Pulmonary artery endothelial cell (primary cell): ENCODE measurements at regions not wholly inside any gene's neighbourhood (a gene's known extent, or its start where the extent isn't known, plus 50 kb on each side); places are given as distances from the start of the nearest gene placed in this dataset.
"Not testable (repeated sequence)": the region's sequence is repeated elsewhere in the genome, so short reads cannot be mapped to it uniquely, and the experiment has no call there.

Experiments used
- DNase-seq: peaks from one replicate; pipeline ENCODE4 v3.0.0-alpha.2; 2011; ENCODE audit warnings: low read depth, low spot score

DNA sequence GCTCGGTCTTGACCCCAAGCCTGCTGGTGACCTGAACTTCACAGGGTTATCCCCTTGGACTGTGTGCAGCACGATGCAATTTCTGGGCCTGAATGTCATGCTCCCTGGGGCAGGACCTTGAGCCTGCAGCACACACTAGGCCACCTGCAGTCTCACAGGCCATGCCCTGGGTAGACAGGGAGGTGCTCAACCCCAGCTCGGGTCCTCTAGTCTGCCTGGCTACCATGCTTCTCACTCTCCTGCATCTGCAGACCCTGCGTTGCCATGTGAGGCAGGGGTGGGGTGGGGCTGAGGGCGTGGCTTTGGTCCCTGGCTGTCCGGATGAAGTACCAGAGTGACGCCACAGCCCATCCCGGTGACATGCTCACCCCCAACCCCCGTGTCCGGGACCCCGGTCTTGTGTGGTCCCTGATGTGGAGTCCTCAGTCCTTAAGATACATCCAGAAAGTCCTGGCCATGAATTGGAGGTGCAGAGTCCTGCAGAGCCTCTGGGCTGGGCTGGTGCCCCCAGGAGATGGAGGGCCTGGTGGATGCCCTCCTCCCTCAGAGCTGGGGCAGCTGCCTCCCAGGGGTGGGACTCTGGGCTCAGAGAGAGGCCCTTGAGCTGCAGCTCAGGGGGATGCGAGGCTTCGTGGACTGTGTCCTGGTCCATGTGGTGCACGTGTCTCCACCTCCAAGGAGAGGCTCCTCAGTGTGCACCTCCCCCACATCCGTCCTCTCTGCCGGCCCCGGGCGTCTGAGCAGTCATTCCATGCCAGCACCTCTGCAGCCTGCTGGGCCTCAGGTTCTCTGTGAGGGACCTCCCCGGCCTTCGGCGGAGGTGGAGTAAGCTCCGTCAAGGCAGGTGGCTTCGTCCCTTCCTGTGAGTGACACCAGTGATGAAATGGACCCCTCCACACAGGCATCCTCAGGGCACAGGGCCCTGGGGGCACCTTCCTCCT lies 402.1 kb downstream of the TMEM121 start:
- DNase-seq: not testable (repeated sequence)

DNA sequence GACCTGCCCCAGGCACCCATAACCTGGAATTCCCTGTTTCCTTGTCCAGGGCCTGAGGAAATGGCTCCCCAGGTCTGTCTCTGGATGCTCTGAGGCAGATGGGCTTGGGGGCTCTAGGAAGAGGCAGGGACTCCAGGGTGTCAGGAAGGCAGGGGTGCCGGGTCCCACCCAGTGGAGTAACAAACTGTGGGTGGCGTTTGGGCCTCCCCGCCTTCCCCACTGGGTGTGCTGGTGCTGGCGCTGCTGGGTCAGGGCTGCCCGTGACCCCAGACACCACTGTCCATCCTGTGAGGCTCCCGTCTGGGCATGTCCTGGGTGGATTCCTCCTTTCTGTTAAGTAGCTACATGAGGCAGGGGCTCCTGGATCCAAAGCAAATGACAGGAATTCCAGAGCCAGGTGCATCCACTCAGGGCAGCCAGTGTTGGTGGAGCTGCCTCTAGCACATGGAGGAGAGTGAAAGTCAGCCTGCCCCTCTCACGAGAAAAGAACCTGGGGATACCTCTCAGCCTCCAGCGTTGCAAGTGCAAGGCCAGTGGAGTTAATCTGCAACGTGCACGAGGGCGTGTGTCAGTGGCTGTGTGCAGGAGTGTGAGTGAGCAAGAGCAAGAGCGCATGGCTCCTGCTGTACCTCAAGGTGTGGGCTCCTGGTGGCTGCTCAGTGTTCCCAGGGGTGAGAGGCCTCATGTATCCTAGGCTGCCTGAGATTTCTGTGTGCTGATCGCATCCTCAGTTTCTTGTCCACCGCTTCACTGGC lies 403.1 kb downstream of the TMEM121 start:
- no peak for DNase-seq

DNA sequence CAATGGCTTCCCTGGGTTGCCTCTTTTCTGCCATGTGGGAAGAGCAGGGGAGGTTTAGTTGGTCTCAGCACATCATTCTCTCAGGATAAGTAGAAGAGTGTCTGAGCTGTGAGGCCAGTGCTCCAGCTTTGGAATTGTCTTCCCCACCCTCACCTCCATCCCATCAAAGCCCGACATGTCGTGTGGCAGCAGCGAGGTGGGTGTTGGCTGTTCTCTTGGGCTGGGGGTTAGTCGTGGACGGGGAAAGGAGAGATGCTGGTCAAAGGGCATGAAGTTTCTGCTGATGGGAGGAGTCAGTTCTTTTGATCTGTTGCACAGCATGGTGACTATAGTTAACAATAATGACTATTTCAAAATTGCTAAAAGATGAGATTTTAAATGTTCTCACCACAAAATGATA lies 404.2 kb downstream of the TMEM121 start:
- no peak for DNase-seq

DNA sequence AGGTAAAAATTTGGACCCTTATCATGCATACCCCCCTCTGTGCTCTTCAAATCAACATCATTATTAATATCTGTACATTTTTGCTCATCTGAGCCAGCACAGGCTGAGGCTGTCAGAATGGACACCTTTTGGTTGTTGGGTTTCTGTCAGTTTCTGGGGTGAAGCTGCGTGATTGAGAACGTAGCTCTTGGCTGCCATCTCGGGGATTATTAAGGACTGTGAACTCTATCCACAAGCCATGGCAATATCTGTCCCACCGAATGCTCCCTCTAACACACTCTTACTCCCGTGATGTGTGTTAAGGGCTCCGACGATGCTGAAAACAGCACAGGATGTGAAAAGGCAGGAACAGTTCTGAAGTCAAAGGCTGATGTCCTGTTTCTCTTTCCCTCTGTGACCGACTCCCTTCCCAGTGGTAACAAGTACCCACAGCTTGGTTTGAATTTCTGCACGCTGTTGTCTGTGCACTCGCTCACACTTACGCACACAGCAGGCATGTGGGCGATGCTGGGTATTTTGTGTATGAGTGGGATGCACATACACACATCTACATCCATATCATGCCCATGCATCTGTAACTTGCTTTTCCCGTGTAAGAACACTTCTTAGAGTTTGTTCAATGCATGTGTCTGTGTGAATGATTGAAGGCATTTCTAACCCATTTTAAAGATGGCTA lies 405.6 kb downstream of the TMEM121 start:
- DNase-seq: no peak

DNA sequence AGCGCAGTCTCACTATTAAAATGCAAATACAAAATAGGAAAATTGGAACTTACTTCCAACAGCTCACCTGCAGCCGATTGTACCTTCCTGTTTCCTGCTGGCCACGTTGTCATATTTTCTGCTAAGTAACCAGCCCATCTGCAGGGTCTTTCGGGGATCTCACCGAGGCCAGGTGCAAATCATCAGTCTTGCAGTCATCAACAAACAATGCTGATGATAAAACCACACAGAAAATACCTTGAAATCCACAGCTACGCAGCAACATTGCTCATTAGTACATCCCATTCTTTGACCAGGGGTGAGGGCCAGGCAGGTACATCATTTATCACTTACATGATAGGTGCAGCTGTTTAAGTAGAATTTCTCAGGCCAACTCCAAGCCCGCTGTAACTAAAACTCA lies 406.9 kb downstream of the TMEM121 start:
- DNase-seq: no peak

DNA sequence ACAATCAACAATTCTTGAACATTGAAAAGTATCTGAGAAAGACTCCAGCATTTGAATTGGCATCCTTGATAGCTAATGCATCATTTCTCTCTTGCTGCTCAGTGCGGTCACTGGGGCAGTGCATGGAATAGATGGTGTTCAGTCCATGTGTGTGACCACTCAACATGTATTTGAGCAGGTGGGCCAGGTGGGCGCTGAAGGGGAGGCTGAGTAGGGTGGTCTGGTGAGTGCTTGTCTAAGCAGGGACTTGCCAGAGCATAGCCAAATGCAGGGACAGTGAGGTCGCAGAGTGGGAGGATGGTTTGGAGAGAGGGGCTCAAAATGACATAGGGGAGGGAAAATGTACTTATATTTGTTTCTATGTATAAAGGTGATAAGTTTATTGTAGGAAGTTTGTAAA lies 409.0 kb downstream of the TMEM121 start:
- DNase-seq: no peak

DNA sequence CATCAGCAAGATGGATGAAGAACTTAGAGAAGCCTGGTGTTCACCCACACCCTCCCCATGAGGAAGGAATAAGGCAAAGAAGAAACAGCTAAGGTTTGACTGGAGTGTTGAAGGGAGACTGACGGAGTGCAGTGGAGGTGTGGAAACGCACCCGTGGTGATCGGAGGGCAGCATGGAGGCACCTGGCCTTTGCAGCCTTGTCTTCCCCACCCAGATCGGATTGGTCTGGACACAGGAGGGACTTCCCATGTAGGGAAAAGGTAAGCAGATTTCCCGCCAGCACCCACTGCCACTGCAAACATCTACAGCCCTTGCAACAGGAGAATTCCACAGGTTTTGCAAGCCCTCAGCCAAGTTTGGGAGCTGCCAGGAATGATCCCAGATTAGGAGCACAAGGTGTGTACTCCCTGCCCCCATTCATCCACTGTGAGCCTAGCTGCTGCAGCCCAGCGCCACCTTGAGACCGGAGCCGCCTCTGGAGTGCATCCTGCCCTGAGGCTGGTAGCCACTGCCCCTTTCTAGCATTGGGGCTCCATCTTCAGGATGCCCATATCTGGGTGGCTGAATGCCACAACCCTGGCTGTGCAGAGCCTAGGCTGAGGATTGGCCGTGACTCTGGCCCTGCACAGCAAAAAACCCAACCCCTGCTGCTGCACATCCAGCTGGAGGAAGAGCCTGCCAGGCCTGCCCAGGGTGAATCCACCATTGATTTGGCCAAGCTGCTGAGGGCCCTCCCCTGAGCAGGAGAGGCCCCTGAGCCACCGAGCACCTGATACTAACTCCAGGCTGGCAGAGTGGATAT lies 411.1 kb downstream of the TMEM121 start:
- no peak for DNase-seq

DNA sequence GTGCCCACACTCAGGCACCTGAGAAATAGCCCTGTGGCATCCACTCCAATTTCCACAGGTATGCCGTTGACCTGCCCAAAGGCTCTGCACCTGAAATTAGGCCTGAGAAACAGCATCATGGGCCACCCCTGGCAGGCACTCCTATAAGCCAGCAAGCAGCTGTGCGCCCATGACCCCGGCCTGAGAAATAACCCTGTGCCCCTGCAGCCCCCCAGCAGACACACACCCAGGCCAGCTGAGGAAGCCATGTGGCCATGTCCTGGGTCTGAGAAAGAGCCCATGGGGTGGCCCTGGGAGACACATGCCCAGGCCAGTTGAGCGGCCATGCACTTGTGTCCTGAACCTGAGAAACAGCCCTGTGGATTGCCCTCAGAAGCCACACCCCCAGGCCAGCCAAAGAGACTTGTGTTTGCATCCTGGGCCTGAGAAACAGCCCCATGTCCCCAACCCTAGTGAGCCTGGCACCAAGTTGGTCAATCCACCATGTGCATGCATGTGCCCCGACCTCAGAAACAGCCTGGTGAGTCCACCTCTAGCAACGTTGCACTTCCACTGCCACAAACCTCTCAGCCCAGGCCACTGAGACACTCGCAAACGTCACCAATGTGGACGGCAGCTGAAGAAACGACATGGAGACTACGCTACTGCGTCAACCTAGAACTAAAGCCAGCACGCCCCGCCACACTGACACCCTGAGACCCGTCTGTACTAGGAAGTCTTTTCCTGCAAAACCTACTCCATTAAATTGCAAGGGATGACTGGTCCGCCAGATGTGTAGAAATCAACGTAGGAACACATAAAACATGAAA lies 411.9 kb downstream of the TMEM121 start:
- DNase-seq: no peak

DNA sequence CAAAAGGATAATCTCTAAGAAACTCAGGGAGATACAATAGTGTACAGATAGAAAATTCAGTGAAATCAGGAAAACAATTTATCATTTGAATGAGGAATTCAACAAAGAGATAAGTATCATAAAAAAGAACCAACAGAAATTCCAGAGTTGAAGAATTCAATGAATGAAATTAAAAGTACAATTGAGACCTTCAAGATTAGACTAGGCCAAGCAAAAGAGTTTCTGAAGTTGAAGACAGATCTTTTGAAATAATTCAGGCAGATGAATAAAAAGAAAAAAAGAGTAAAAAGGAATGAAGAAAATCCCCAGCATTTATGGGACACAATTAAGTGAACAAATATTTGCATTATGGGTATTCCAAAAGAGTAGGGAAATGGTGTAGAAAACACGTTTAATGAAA lies 412.6 kb downstream of the TMEM121 start:
- DNase-seq: no peak

DNA sequence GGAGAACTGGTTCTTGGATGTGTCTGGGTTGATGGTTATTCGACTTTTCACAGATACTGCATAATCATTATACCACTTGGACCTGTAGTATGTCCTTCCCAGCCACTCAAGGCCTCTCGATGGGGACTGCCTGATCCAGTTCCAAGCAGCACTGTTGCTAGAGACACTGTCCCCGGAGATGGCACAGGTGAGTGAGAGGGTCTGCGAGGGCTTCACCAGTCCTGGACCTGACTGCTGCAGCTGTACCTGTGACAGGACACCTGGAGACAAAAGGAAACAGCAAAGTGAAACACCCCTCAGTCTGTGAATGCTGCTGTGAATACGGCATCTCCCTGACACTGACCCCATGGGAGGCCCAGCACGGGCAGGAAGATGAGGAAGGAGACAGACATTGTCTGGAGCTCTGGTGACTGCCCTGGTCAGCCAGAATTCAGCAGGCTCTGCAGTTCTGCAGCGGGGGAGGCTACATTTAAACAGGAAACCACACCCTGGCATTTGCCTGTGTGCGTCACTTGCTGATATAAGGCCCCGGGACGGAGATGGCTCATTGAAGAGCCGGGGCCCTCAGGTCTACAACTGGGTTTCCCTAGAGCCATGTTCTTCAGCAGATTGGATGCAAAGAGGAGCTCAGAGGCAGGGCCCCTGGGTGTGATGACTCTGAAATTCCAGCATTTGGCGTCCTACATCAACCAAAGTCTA lies 413.6 kb downstream of the TMEM121 start:
- no peak for DNase-seq

DNA sequence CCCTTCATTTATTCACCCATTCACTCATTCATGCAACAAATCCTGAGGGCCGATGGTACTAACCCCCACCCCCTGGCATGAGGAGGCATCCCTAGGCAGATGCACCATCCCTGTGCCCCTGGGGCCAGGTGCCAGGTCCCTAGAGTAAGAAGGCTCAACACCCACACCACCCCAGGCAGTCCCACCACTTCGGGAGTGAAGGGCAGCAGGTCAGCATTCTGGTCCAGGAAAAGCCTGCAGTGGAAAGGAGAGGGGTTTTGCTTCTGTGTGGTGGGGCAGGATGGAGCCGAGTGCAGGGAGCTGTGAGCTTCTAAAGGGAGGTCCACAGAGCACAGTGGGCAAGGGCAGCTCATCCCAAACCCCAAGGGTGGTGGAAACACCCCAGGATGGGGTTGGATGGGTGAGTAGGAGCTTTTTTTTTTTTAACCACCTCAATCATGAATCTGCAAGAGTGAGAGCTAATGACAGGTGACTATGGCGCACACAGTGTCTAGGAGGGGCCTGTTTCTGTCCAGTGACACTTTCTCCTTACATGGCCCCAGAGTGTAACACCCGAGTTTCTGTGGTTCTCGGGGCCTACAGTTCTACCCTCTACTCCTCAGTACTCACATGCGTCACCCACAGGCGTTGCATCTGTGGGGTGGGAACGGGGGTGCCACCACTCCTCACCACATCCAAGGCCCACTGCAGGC lies 414.3 kb downstream of the TMEM121 start:
- DNase-seq: no peak

DNA sequence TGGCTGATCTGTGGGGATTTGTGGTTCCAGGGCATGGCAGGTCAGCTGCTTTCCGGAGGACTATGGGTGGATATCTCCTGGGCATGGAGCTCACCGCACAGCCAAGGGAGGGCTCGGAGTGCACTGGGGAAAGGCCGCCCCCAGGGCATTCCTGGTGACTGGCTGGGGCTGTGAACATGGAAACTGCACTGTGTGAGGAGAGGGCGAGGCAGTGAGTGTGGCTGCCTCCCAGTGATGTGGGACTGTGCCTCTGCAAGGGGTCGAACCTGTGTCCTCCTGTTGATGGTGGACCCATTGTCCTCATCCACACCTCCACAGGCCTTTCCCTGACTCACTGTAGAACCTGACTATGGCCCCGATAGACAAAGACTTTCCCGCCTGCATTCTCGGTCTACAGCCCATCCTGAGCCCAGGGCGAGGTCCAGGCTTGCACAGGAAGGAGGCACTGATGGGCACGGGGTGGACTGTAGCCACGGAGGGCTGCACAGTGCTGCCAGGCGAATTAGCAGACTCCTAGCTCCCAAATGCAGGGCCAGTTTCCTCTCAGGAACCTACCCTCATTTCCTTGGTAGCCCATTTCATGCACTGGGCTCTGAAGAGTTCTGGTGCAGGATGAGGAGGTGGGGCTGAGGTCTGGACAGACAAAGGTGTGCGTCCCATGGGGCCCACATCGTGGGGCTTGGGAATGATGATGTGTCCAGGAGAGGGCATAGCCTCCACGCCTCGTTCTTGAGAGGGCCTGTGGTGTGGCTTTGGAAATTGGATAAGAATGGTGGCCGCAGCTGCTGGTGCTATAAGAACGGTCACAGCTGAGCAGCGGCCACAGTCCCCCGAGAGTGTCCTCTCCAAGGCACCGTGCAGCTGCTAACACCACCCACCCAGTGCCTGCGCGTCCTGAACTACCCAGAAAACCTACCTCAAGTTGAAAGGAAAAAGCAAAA lies 415.1 kb downstream of the TMEM121 start:
- DNase-seq: no peak

DNA sequence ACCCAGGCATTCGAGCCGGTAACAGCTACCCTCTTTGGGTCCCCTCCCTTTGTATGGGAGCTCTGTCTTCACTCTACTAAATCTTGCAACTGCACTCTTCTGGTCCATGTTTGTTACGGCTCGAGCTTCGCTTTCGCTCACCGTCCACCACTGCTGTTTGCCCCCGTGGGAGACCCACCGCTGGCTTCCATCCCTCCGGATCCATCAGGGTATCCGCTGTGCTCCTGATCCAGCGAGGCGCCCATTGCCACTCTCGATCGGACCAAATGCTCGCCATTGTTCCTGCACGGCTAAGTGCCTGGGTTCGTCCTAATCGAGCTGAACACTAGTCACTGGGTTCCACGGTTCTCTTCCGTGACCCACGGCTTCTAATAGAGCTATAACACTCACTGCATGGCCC lies 416.3 kb downstream of the TMEM121 start:
- DNase-seq: not testable (repeated sequence)

DNA sequence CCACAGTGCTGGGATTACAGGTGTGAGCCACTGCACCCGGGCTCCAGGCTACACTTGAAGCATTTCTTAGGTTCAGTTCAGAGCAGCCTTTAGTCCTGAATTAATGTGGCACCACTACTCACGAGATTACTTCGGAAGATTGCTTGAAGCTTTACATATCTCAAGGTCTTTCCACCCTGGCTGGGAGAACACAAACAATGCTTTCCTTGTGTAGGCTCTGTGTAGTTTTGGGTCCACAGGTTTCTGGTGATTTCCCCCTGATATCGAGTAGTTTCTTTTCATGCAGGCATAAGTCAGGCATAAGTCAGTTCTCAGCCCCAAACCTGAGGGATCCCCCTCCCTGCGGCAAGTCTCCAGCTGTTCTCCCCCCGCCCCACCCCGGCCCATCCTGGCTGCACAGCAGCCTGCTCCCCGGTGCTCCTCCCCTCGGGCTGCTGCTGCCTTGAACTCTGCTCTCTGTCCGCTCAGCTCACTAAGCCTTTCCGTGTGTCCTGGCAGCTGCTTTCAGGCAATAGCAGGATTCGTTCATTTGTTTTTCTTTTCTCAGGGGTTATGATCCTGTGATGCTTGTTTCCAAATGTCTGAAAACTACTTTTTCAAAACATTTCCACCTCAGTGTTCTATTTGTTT lies 417.7 kb downstream of the TMEM121 start:
- DNase-seq: no peak

DNA sequence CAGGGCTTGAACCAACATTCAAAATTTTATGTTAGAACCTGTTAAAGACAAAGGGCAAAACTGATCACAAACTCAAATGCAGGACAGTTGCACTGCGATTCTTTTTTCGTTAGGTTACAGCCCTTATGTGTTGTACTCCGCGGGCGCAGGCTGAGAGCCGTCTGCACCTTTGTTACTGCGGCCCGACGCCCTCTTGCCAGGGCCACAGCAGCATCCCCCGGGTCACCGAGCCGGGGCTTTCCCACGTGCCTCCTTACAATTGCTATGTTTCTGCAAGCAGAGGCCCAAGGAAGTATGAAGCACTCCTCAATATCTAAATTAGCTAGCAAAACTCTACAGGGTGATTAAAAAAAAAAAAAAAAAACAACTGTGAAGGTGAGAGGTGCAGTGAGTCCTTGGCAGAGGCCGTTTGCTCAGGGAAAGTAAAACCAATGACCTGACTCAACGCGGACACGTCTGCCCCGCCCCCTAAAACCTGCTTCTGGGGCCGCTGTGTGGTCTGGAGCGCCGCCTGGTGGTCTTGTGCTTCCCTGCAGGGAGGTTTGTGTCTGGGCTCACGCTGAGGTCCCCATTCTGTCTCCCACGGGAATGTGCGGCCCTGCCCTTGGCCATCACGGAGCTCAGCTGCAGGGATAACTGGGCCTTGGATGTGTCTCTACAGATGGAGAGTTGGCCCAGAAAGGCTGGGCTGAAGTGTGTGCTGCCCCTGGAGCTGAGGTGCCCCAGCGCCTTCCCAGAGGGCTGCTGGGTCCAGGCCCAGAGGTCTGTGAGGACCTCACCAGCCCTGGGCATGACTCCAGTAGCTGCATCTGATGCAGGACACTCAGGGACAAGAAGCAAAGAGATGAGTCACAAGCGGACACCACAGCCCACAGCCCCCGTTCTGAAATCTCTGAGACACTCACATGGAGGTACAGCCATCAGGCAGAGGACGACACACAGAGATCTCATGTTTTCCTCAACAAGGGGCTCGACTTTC lies 418.5 kb downstream of the TMEM121 start:
- no peak for DNase-seq

DNA sequence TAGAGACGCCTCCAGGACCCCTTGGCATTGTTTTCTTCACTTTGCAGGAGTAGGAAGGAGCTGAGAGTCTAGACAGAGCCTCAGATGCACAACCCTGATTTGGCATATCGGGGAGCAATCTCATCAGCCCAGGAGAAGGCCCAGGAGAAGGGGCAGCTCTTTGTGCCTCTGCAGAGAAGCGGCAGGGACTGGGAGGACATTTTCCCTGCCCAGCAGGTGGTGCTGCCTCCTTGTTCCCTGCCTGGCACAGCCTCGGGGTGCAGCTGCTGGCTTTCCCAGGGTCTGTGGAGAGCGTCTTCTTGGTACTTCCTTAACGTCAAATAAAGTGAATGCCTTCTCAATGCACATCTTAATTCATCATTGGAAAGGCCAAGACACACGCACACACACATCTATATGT lies 419.5 kb downstream of the TMEM121 start:
- no peak for DNase-seq
